Adrenal gland (tissue), 5 donors: ENCODE measurements at regions not wholly inside any gene's neighbourhood (a gene's known extent, or its start where the extent isn't known, plus 50 kb on each side); places are given as distances from the start of the nearest gene placed in this dataset.

Experiments
- POLR2A ChIP-seq, 2 donors: fragments of 450-650 bp; IDR thresholded peaks; one replicate each; pipeline ENCODE4 v1.6.1; 2017; ENCODE audit warnings: antibody characterized with exemption in 2 of 2, mild to moderate bottlenecking in 2 of 2, moderate library complexity in 1 of 2
- TF ChIP-seq, protein P1 (sequence below), 6 experiments: fragments of 450-650 bp in 4 of 6; fragments of 200-600 bp in 2 of 6; sonication (generic) in 1 of 6; IDR thresholded peaks; 1 replicate in 5 of 6; 2 replicates in 1 of 6; pipeline versions ENCODE4 v1.5.1 to v1.8.0; 2016 to 2021; ENCODE audit warnings: antibody characterized with exemption in 6 of 6, mild to moderate bottlenecking in 2 of 6, moderate library complexity in 1 of 6
- donor health status: DM: no; HTN: no; CAD: no.

GRCh38 chr4:54596201-54596600 is 61.6 kb upstream of the KIT start:
- TF ChIP-seq, protein P1, sequence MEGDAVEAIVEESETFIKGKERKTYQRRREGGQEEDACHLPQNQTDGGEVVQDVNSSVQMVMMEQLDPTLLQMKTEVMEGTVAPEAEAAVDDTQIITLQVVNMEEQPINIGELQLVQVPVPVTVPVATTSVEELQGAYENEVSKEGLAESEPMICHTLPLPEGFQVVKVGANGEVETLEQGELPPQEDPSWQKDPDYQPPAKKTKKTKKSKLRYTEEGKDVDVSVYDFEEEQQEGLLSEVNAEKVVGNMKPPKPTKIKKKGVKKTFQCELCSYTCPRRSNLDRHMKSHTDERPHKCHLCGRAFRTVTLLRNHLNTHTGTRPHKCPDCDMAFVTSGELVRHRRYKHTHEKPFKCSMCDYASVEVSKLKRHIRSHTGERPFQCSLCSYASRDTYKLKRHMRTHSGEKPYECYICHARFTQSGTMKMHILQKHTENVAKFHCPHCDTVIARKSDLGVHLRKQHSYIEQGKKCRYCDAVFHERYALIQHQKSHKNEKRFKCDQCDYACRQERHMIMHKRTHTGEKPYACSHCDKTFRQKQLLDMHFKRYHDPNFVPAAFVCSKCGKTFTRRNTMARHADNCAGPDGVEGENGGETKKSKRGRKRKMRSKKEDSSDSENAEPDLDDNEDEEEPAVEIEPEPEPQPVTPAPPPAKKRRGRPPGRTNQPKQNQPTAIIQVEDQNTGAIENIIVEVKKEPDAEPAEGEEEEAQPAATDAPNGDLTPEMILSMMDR (IDR thresholded peaks at IDR 0.05): no peak
- TF ChIP-seq POLR2A (IDR thresholded peaks at IDR 0.05): no peak
